ENCODE measurements at regions not wholly inside any gene's neighbourhood (a gene's known extent, or its start where the extent isn't known, plus 50 kb on each side); places are given as distances from the start of the nearest gene placed in this dataset.

DNA sequence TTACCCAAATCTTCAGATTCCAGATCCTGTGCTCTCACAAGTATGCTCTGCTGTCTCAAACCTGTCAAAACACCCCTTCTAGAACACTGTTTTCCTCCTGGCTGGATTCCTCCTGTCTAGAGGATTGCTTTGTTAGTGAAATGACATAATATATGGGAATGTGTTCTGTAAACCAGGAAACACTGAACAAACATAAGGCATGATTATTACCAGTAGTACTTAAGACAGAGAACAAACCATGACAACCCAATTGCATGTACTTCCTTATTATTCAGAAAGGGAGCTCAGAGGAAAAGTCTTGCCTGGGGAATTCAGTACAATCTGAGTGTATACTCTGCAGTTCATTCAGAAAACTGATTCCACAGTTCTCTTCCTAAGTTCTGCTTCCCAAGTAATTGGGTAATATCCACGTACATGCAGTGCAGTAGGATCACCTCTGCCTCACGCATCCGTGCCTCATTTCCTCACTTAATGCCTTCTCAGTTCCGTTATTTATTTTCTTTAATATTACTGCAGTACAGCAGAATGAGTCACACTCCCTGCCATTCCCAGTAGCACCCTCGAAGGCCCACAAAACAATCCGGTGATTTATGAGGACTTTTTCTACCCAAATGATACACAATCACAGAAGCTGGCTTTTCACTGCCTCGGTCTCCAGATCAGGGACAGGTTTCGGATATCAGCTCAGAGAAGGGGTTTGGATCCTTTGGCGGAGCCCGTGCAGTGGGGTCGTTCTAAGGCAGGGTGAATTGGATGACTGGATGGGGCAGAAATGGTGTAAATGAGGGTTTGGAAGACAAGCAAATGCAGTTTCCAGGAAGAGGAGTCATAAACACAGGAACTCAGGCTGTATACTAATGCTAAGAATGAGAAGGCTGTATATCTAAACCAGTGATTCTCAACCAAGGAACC lies 896.9 kb downstream of the KCNA4 start:
- no peaks in the 10 kb centered on the region for H3K27me3 ChIP-seq
- H3K9me3 ChIP-seq = no peaks in the 10 kb centered on the region
- no peak for DNase-seq (ENCODE audit: low spot score)
- H3K4me1 ChIP-seq = no peaks in the 10 kb centered on the region
- no peak overlapping the region for H3K27ac ChIP-seq
- TF ChIP-seq, protein P1, sequence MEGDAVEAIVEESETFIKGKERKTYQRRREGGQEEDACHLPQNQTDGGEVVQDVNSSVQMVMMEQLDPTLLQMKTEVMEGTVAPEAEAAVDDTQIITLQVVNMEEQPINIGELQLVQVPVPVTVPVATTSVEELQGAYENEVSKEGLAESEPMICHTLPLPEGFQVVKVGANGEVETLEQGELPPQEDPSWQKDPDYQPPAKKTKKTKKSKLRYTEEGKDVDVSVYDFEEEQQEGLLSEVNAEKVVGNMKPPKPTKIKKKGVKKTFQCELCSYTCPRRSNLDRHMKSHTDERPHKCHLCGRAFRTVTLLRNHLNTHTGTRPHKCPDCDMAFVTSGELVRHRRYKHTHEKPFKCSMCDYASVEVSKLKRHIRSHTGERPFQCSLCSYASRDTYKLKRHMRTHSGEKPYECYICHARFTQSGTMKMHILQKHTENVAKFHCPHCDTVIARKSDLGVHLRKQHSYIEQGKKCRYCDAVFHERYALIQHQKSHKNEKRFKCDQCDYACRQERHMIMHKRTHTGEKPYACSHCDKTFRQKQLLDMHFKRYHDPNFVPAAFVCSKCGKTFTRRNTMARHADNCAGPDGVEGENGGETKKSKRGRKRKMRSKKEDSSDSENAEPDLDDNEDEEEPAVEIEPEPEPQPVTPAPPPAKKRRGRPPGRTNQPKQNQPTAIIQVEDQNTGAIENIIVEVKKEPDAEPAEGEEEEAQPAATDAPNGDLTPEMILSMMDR (IDR thresholded peaks at IDR 0.05) = no peak
- H3K36me3 ChIP-seq = no peaks in the 10 kb centered on the region
- H3K4me3 ChIP-seq = no peak overlapping the region

DNA sequence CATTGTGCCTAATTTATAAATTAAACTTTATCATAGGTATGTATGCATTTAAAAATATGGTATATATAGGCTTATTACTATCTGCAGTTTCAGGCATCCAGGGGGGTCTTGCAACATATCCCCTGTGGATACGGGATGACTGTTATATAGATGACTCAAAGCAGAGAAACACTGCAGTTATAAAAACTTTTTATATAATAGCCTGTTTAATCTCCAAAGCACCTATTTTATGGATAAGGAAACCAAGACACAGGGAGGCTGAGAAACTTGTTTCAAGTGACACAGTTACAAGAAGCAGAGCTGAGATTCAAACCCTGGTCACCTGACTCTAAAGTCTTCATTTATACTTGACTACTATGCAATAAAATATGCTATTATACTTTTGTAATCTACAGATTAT lies 897.7 kb downstream of the KCNA4 start:
- H3K4me3 ChIP-seq = no peak overlapping the region
- no peaks in the 10 kb centered on the region for H3K36me3 ChIP-seq
- H3K27ac ChIP-seq = no peak overlapping the region
- TF ChIP-seq, protein P1 (IDR thresholded peaks at IDR 0.05) = no peak
- H3K4me1 ChIP-seq = no peaks in the 10 kb centered on the region
- DNase-seq (ENCODE audit: low spot score) = no peak
- H3K27me3 ChIP-seq = no peaks in the 10 kb centered on the region
- no peaks in the 10 kb centered on the region for H3K9me3 ChIP-seq

DNA sequence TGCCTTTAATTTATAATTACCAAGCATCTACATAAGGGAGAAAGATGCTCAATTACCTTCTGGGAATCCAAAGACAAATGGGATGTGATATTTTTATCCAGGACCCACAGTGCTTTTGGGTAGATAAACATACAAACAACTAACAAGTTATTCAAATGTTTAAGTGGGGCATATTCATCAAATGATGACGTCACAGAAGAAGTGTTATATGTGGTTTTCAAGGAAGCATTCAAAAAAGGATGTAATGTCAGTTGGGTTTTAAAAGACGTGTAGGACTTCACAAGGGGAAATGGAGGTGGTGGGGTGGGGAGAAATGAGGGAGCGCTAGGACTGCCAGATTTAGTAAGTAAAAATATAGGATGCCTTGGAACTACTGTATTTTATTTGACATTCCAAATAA lies 915.9 kb downstream of the KCNA4 start:
- no peak overlapping the region for H3K27ac ChIP-seq
- H3K4me3 ChIP-seq = no peak overlapping the region
- DNase-seq (ENCODE audit: low spot score) = no peak
- TF ChIP-seq, protein P1 (IDR thresholded peaks at IDR 0.05) = no peak
- no peaks in the 10 kb centered on the region for H3K27me3 ChIP-seq
- H3K36me3 ChIP-seq = no peaks in the 10 kb centered on the region
- no peaks in the 10 kb centered on the region for H3K9me3 ChIP-seq
- H3K4me1 ChIP-seq = no peaks in the 10 kb centered on the region

DNA sequence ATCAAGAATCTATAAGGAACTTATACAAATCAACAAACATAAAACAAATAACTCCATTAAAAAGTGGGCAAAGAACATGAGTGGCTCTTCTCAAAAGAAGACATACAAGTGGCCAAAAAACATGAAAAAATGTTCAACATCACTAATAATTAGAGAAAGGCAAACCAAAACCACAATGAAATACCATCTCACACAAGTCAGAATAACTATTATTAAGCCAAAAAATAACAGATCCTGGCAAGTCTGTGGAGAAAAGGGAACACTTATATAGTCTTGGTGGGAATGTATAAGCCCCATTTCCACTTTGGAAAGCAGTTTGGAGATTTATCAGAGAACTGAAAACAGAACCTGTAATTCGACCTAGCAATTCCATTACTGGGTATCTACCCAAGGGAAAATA lies 921.0 kb downstream of the KCNA4 start:
- TF ChIP-seq, protein P1 (IDR thresholded peaks at IDR 0.05) = no peak
- no peak overlapping the region for H3K4me3 ChIP-seq
- no peaks in the 10 kb centered on the region for H3K9me3 ChIP-seq
- no peak for DNase-seq (ENCODE audit: low spot score)
- no peaks in the 10 kb centered on the region for H3K4me1 ChIP-seq
- H3K27ac ChIP-seq = no peak overlapping the region
- no peaks in the 10 kb centered on the region for H3K36me3 ChIP-seq
- H3K27me3 ChIP-seq = no peaks in the 10 kb centered on the region

DNA sequence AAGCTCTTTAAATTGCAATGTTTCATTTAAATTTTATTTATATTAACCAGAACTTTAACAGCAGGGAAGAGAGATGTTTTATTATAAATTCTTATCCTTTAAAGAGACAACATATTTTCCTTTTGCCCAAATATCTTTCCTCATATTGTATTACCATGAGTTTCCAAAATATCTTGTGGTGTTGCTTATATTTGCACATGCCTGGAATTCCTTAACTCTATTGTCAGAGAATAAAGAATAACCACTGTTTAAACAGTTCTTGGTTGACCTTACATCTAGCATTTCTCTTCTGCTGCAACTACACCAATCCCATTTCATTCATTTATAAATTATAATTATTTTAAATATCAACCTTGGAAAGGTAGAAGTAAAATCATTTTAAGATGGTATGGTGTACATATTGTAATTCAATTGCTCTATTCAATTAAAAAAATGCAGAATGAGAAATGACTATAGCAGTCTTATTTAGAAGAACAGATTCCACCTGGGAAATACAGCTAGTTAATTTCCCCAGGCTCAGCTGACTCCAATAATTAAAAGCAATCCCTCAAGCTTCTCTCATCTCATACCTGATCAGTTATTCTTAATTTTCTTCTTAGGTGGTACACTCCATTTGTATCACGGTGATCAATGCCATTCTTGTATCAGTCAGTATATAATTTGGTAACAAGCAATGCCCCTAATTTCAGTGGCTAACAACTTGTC lies 923.3 kb downstream of the KCNA4 start:
- TF ChIP-seq, protein P1 (IDR thresholded peaks at IDR 0.05) = no peak
- H3K27ac ChIP-seq = no peak overlapping the region
- DNase-seq (ENCODE audit: low spot score) = no peak
- H3K4me3 ChIP-seq = no peak overlapping the region
- H3K36me3 ChIP-seq = no peaks in the 10 kb centered on the region
- no peaks in the 10 kb centered on the region for H3K9me3 ChIP-seq
- H3K4me1 ChIP-seq = no peaks in the 10 kb centered on the region
- H3K27me3 ChIP-seq = no peaks in the 10 kb centered on the region

Measured in right atrium auricular region (tissue), 2 donors.